IMR-90 (cell line): ENCODE measurements at regions not wholly inside any gene's neighbourhood (a gene's known extent, or its start where the extent isn't known, plus 50 kb on each side); places are given as distances from the start of the nearest gene placed in this dataset.

Experiments used
- CEBPB ChIP-seq: IDR thresholded peaks from 2 replicates; pipeline ENCODE4 v1.6.1; 2012; ENCODE audit warnings: low read depth, low read length, improper control_type of control experiment
- CHD1 ChIP-seq: IDR thresholded peaks from 2 replicates; pipeline ENCODE4 v1.6.1; 2012; ENCODE audit warnings: low read depth, low read length, improper control_type of control experiment
- MAFK ChIP-seq: IDR thresholded peaks from 2 replicates; pipeline ENCODE4 v1.6.1; 2012; ENCODE audit warnings: low read depth, low read length, improper control_type of control experiment
- MAZ ChIP-seq: IDR thresholded peaks from 2 replicates; pipeline ENCODE4 v1.6.1; 2012; ENCODE audit warnings: low read depth, mild to moderate bottlenecking, low read length, improper control_type of control experiment, moderate library complexity, borderline replicate concordance
- MXI1 ChIP-seq: IDR thresholded peaks from 2 replicates; pipeline ENCODE4 v1.6.1; 2012; ENCODE audit warnings: low read depth, mild to moderate bottlenecking, low read length, moderate library complexity, borderline replicate concordance
- POLR2A ChIP-seq: IDR thresholded peaks from 2 replicates; pipeline ENCODE4 v1.6.1; 2012; ENCODE audit warnings: mild to moderate bottlenecking, low read depth, low read length
- RAD21 ChIP-seq: IDR thresholded peaks from 2 replicates; pipeline ENCODE4 v1.6.1; 2012; ENCODE audit warnings: low read length, improper control_type of control experiment
- RCOR1 ChIP-seq: IDR thresholded peaks from 2 replicates; pipeline ENCODE4 v1.6.1; 2012; ENCODE audit warnings: mild to moderate bottlenecking, low read length, improper control_type of control experiment; ENCODE audit not compliant: insufficient replicate concordance
- USF2 ChIP-seq: fragments of 150-350 bp; IDR thresholded peaks from 2 replicates; pipeline ENCODE4 v1.6.1; 2017; ENCODE audit warnings: mild to moderate bottlenecking, antibody characterized with exemption, low read length, low read depth
- TF ChIP-seq, protein P1 (sequence below): conservative IDR thresholded peaks from 2 replicates; pipeline ENCODE4 v1.5.1; 2012; ENCODE audit warnings: mild to moderate bottlenecking, low read depth, low read length, improper control_type of control experiment

DNA sequence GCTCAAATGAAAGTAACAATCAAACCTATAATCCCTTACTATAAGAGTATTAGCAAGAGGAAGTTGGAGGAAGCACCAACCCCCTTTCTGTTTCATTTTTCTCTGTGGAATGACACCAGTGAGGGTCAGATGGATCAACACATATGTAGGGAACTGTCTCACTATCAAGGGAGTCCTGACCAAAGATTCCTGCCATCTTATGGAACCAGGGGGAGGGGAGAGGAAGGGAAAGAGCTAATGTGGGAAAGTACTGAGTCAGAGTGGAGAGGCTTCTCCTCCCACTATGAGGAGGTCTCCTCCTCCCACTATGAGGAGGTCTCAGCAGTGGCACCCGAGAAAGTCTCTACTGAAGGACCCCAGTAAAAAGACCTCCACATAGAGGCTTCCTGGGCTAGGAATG lies 73.3 kb upstream of the PCSK1 start:
- TF ChIP-seq, protein P1, sequence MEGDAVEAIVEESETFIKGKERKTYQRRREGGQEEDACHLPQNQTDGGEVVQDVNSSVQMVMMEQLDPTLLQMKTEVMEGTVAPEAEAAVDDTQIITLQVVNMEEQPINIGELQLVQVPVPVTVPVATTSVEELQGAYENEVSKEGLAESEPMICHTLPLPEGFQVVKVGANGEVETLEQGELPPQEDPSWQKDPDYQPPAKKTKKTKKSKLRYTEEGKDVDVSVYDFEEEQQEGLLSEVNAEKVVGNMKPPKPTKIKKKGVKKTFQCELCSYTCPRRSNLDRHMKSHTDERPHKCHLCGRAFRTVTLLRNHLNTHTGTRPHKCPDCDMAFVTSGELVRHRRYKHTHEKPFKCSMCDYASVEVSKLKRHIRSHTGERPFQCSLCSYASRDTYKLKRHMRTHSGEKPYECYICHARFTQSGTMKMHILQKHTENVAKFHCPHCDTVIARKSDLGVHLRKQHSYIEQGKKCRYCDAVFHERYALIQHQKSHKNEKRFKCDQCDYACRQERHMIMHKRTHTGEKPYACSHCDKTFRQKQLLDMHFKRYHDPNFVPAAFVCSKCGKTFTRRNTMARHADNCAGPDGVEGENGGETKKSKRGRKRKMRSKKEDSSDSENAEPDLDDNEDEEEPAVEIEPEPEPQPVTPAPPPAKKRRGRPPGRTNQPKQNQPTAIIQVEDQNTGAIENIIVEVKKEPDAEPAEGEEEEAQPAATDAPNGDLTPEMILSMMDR, result no peak
- TF ChIP-seq CEBPB (no peak), MAZ (no peak), MXI1 (no peak), CHD1 (no peak), RAD21 (no peak), POLR2A (no peak), USF2 (no peak), MAFK (no peak), RCOR1 (no peak)
